ENCODE measurements at regions not wholly inside any gene's neighbourhood (a gene's known extent, or its start where the extent isn't known, plus 50 kb on each side); places are given as distances from the start of the nearest gene placed in this dataset.

DNA sequence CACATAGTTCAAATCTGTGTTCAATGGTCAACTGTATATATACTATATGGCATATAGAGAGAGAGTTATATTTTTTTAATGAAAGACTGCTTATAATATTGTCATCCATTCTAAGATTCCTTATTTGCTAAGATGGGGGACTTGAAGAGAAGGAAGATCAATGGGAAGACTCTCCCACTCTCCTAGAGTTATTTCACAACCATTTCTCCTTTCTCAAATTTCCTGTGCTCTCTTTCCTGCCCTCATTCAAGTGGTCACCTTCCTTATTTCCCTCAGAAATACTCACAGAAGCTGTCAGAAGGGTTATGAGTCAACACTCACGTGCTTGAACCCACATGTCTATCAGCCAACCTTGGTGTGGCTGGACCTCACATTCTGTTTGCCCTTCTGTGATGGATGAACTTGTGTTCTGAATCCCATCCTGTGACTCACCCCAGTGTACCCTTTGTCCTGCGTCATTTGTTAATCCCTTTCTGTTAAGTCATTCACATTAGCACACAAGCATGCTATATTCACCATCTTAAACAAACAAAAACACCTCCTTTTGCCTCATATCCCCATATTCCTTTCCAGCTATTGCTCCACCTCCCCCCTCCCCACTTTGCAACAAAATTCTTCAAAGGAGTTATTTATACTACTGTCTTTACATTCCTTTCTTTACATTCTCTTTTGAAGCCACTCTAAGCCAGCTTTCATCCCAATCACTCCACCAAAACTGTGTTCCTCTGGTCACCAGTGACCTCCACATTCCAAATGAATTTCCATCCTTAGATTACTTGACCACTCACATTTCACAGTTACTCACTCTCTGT, 279.3 kb upstream of the TCF21 start (continued):
- TF ChIP-seq, protein P1, sequence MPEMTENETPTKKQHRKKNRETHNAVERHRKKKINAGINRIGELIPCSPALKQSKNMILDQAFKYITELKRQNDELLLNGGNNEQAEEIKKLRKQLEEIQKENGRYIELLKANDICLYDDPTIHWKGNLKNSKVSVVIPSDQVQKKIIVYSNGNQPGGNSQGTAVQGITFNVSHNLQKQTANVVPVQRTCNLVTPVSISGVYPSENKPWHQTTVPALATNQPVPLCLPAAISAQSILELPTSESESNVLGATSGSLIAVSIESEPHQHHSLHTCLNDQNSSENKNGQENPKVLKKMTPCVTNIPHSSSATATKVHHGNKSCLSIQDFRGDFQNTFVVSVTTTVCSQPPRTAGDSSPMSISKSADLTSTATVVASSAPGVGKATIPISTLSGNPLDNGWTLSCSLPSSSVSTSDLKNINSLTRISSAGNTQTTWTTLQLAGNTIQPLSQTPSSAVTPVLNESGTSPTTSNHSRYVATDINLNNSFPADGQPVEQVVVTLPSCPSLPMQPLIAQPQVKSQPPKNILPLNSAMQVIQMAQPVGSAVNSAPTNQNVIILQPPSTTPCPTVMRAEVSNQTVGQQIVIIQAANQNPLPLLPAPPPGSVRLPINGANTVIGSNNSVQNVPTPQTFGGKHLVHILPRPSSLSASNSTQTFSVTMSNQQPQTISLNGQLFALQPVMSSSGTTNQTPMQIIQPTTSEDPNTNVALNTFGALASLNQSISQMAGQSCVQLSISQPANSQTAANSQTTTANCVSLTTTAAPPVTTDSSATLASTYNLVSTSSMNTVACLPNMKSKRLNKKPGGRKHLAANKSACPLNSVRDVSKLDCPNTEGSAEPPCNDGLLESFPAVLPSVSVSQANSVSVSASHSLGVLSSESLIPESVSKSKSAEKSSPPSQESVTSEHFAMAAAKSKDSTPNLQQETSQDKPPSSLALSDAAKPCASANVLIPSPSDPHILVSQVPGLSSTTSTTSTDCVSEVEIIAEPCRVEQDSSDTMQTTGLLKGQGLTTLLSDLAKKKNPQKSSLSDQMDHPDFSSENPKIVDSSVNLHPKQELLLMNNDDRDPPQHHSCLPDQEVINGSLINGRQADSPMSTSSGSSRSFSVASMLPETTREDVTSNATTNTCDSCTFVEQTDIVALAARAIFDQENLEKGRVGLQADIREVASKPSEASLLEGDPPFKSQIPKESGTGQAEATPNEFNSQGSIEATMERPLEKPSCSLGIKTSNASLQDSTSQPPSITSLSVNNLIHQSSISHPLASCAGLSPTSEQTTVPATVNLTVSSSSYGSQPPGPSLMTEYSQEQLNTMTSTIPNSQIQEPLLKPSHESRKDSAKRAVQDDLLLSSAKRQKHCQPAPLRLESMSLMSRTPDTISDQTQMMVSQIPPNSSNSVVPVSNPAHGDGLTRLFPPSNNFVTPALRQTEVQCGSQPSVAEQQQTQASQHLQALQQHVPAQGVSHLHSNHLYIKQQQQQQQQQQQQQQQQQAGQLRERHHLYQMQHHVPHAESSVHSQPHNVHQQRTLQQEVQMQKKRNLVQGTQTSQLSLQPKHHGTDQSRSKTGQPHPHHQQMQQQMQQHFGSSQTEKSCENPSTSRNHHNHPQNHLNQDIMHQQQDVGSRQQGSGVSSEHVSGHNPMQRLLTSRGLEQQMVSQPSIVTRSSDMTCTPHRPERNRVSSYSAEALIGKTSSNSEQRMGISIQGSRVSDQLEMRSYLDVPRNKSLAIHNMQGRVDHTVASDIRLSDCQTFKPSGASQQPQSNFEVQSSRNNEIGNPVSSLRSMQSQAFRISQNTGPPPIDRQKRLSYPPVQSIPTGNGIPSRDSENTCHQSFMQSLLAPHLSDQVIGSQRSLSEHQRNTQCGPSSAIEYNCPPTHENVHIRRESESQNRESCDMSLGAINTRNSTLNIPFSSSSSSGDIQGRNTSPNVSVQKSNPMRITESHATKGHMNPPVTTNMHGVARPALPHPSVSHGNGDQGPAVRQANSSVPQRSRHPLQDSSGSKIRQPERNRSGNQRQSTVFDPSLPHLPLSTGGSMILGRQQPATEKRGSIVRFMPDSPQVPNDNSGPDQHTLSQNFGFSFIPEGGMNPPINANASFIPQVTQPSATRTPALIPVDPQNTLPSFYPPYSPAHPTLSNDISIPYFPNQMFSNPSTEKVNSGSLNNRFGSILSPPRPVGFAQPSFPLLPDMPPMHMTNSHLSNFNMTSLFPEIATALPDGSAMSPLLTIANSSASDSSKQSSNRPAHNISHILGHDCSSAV (CRISPR knock-in tag; IDR thresholded peaks at IDR 0.05; ENCODE audit: borderline replicate concordance), result no peak
- TF ChIP-seq GZF1 (CRISPR knock-in tag; IDR thresholded peaks at IDR 0.05), result no peak
- no peak for TF ChIP-seq ZNF768 (CRISPR knock-in tag; IDR thresholded peaks at IDR 0.05)
- TF ChIP-seq, protein P2, sequence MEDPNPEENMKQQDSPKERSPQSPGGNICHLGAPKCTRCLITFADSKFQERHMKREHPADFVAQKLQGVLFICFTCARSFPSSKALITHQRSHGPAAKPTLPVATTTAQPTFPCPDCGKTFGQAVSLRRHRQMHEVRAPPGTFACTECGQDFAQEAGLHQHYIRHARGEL (CRISPR knock-in tag; IDR thresholded peaks at IDR 0.05), result no peak
- TF ChIP-seq, protein P3, sequence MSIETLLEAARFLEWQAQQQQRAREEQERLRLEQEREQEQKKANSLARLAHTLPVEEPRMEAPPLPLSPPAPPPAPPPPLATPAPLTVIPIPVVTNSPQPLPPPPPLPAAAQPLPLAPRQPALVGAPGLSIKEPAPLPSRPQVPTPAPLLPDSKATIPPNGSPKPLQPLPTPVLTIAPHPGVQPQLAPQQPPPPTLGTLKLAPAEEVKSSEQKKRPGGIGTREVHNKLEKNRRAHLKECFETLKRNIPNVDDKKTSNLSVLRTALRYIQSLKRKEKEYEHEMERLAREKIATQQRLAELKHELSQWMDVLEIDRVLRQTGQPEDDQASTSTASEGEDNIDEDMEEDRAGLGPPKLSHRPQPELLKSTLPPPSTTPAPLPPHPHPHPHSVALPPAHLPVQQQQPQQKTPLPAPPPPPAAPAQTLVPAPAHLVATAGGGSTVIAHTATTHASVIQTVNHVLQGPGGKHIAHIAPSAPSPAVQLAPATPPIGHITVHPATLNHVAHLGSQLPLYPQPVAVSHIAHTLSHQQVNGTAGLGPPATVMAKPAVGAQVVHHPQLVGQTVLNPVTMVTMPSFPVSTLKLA (IDR thresholded peaks at IDR 0.05), result peak; percentile 31; the same call in 1 of the 2 replicates
- TF ChIP-seq, protein P4, sequence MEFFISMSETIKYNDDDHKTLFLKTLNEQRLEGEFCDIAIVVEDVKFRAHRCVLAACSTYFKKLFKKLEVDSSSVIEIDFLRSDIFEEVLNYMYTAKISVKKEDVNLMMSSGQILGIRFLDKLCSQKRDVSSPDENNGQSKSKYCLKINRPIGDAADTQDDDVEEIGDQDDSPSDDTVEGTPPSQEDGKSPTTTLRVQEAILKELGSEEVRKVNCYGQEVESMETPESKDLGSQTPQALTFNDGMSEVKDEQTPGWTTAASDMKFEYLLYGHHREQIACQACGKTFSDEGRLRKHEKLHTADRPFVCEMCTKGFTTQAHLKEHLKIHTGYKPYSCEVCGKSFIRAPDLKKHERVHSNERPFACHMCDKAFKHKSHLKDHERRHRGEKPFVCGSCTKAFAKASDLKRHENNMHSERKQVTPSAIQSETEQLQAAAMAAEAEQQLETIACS (CRISPR knock-in tag; IDR thresholded peaks at IDR 0.05), result no peak
- TF ChIP-seq FOXA3 (CRISPR knock-in tag; IDR thresholded peaks at IDR 0.05), result peak; percentile 23; the same call in 1 of the 2 replicates
- no peak for TF ChIP-seq NR3C1 (CRISPR knock-in tag; IDR thresholded peaks at IDR 0.05)
- no peak for TF ChIP-seq NR2C2 (CRISPR knock-in tag; IDR thresholded peaks at IDR 0.05; ENCODE audit: borderline replicate concordance)
- TF ChIP-seq ZNF343 (CRISPR knock-in tag; IDR thresholded peaks at IDR 0.05), result no peak
- TF ChIP-seq, protein P5, sequence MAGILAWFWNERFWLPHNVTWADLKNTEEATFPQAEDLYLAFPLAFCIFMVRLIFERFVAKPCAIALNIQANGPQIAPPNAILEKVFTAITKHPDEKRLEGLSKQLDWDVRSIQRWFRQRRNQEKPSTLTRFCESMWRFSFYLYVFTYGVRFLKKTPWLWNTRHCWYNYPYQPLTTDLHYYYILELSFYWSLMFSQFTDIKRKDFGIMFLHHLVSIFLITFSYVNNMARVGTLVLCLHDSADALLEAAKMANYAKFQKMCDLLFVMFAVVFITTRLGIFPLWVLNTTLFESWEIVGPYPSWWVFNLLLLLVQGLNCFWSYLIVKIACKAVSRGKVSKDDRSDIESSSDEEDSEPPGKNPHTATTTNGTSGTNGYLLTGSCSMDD (CRISPR knock-in tag; IDR thresholded peaks at IDR 0.05), result no peak
- TF ChIP-seq, protein P6, sequence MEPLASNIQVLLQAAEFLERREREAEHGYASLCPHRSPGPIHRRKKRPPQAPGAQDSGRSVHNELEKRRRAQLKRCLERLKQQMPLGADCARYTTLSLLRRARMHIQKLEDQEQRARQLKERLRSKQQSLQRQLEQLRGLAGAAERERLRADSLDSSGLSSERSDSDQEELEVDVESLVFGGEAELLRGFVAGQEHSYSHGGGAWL (CRISPR knock-in tag; IDR thresholded peaks at IDR 0.05), result no peak
